ENCODE measurements at regions not wholly inside any gene's neighbourhood (a gene's known extent, or its start where the extent isn't known, plus 50 kb on each side); places are given as distances from the start of the nearest gene placed in this dataset.
"Not testable (repeated sequence)": the region's sequence is repeated elsewhere in the genome, so short reads cannot be mapped to it uniquely, and the experiment has no call there.

DNA sequence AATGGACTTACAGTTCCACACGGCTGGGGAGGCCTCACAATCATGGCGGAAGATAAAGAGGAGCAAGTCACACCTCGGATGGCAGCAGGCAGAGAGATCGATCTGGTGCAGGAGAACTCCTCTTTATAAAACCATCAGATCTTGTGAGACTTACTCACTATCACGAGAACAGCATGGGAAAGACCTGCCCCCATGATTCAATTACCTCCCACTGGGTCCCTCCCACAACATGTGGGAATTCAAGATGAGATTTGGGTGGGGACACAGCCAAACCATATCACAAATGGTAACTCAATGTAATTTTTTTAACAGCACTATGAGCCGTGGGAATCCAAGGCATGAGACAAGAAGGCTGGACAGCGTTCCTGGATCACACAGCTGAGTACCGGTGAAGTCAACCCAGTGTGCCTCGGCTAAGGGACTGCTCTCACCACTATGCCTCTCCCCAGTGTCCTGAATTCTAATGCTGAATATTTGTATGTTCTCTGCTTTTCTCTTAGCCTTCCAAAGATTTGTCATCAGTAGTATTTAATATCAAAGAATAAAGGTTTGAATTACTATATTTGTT lies 84.3 kb downstream of the IRS2 start:
- H3K4me3 ChIP-seq (ENCODE audit: low read length); H3K27me3 ChIP-seq (replicated peaks; ENCODE audit: control insufficient read depth, insufficient read depth, low read length); H3K9me3 ChIP-seq (ENCODE audit: control insufficient read depth, low read length); DNase-seq (ENCODE audit: low read depth); H3K36me3 ChIP-seq (ENCODE audit: control insufficient read depth, insufficient read depth, low read length, severe bottlenecking); H3K9ac ChIP-seq (ENCODE audit: low read length): not testable (repeated sequence)
- peaks cover 16% of the 10 kb centered on the region for H3K4me1 ChIP-seq (ENCODE audit: control insufficient read depth, insufficient read depth, low read length)

- H3K36me3 ChIP-seq (ENCODE audit: control insufficient read depth, insufficient read depth, low read length, severe bottlenecking), result no peaks in the 10 kb centered on the region
- DNase-seq (ENCODE audit: low read depth), result peak; percentile 15
- H3K4me3 ChIP-seq (ENCODE audit: low read length), result no peak overlapping the region
- H3K9ac ChIP-seq (ENCODE audit: low read length), result no peak overlapping the region
- H3K9me3 ChIP-seq (ENCODE audit: control insufficient read depth, low read length), result peaks cover 8% of the 10 kb centered on the region
- H3K27me3 ChIP-seq (replicated peaks; ENCODE audit: control insufficient read depth, insufficient read depth, low read length), result no peaks in the 10 kb centered on the region
- H3K4me1 ChIP-seq (ENCODE audit: control insufficient read depth, insufficient read depth, low read length), result peaks cover 16% of the 10 kb centered on the region
Measured at GRCh38 chr13:109700176-109700575, 86.2 kb downstream of the IRS2 start.

DNA sequence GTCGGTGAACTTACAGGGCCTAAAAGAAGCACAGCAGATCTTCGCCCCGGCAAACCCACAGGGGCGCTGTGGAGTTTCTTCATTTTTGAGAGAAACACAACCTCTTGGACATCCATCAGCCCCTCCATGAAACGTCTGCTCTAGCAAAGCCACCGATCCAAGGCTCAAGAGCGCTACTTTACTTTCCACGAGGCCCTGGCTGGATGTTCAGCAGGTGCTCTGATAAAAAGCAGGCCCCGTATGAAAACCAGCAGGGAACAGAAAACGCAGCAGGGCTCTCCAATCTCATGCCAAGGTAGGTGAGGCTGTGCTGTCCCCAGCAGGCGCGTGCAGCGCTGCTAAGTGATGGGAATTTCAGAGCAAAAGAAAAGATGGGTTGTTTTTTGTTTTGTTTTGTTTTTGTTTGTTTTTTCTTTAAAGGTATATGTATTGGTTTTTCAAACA lies 86.7 kb downstream of the IRS2 start:
- Histone ChIP-seq H3K9me3 (ENCODE audit: control insufficient read depth, low read length) (peaks cover 8% of the 10 kb centered on the region), H3K27me3 (replicated peaks; ENCODE audit: control insufficient read depth, insufficient read depth, low read length) (no peaks in the 10 kb centered on the region), H3K36me3 (ENCODE audit: control insufficient read depth, insufficient read depth, low read length, severe bottlenecking) (no peaks in the 10 kb centered on the region), H3K4me3 (ENCODE audit: low read length) (no peak overlapping the region), H3K9ac (ENCODE audit: low read length) (no peak overlapping the region), H3K4me1 (ENCODE audit: control insufficient read depth, insufficient read depth, low read length) (peaks cover 16% of the 10 kb centered on the region)
- no peak for DNase-seq (ENCODE audit: low read depth)

DNA sequence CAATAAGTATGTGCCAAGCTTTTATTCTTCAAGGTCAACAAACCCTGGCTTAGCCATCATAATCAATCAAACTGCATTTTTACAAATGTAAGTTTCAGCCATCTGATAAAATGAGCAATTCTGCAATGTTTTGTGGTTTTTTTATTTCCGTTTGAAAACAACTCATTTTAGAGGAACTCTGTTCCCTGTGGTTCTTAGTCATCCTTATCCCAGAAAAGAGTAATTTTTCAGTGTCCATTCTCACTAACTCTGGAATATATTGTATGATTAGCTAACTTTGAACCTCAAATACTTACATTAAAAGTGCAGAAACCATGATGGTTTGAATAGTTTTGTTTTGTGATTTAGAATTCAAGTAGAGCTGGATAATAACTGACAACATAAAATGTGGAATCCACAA lies 87.6 kb downstream of the IRS2 start:
- Histone ChIP-seq H3K9me3 (ENCODE audit: control insufficient read depth, low read length) (peaks cover 3% of the 10 kb centered on the region), H3K4me3 (ENCODE audit: low read length) (no peak overlapping the region), H3K27me3 (replicated peaks; ENCODE audit: control insufficient read depth, insufficient read depth, low read length) (no peaks in the 10 kb centered on the region), H3K9ac (ENCODE audit: low read length) (no peak overlapping the region), H3K36me3 (ENCODE audit: control insufficient read depth, insufficient read depth, low read length, severe bottlenecking) (no peaks in the 10 kb centered on the region), H3K4me1 (ENCODE audit: control insufficient read depth, insufficient read depth, low read length) (peaks cover 16% of the 10 kb centered on the region)
- peak; percentile 59 for DNase-seq (ENCODE audit: low read depth)

DNA sequence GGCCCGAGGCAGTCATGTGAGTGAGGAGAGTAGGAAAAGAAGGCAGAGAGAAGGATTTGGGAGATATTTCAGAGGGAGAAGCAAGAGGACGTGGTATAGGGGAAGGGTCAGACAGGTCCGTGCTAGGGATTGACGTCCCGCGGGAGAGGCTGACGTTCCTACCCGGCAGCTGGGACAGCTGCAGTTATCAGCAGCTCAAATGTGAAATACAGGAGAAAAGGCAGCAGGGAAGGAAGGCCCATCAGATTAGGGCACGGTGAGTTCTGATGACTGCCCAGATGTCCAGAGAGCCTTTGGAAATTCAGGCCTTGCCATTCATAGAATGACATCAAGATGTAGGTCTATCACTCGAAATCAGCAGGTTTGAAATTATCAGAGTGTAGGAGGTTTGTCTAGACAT lies 88.4 kb downstream of the IRS2 start:
- H3K4me3 ChIP-seq (ENCODE audit: low read length), result no peak overlapping the region
- no peak for DNase-seq (ENCODE audit: low read depth)
- H3K9ac ChIP-seq (ENCODE audit: low read length), result no peak overlapping the region
- no peaks in the 10 kb centered on the region for H3K27me3 ChIP-seq (replicated peaks; ENCODE audit: control insufficient read depth, insufficient read depth, low read length)
- no peaks in the 10 kb centered on the region for H3K36me3 ChIP-seq (ENCODE audit: control insufficient read depth, insufficient read depth, low read length, severe bottlenecking)
- H3K9me3 ChIP-seq (ENCODE audit: control insufficient read depth, low read length), result no peaks in the 10 kb centered on the region
- peaks cover 16% of the 10 kb centered on the region for H3K4me1 ChIP-seq (ENCODE audit: control insufficient read depth, insufficient read depth, low read length)

GRCh38 chr13:109695402-109696190 lies 90.8 kb downstream of the IRS2 start:
- H3K27me3 ChIP-seq (replicated peaks; ENCODE audit: control insufficient read depth, insufficient read depth, low read length), result no peaks in the 10 kb centered on the region
- no peak overlapping the region for H3K9ac ChIP-seq (ENCODE audit: low read length)
- DNase-seq (ENCODE audit: low read depth), result no peak
- peaks cover 16% of the 10 kb centered on the region for H3K4me1 ChIP-seq (ENCODE audit: control insufficient read depth, insufficient read depth, low read length)
- H3K4me3 ChIP-seq (ENCODE audit: low read length), result no peak overlapping the region
- H3K9me3 ChIP-seq (ENCODE audit: control insufficient read depth, low read length), result no peaks in the 10 kb centered on the region
- no peaks in the 10 kb centered on the region for H3K36me3 ChIP-seq (ENCODE audit: control insufficient read depth, insufficient read depth, low read length, severe bottlenecking)

- H3K9me3 ChIP-seq (ENCODE audit: control insufficient read depth, low read length), result no peaks in the 10 kb centered on the region
- DNase-seq (ENCODE audit: low read depth), result no peak
- peaks cover 16% of the 10 kb centered on the region for H3K4me1 ChIP-seq (ENCODE audit: control insufficient read depth, insufficient read depth, low read length)
- no peaks in the 10 kb centered on the region for H3K27me3 ChIP-seq (replicated peaks; ENCODE audit: control insufficient read depth, insufficient read depth, low read length)
- no peaks in the 10 kb centered on the region for H3K36me3 ChIP-seq (ENCODE audit: control insufficient read depth, insufficient read depth, low read length, severe bottlenecking)
- H3K9ac ChIP-seq (ENCODE audit: low read length), result no peak overlapping the region
- H3K4me3 ChIP-seq (ENCODE audit: low read length), result no peak overlapping the region
Measured at GRCh38 chr13:109694972-109695371, 91.4 kb downstream of the IRS2 start.

- Histone ChIP-seq H3K9me3 (ENCODE audit: control insufficient read depth, low read length) (no peaks in the 10 kb centered on the region), H3K36me3 (ENCODE audit: control insufficient read depth, insufficient read depth, low read length, severe bottlenecking) (no peaks in the 10 kb centered on the region), H3K9ac (ENCODE audit: low read length) (no peak overlapping the region), H3K4me3 (ENCODE audit: low read length) (no peak overlapping the region), H3K4me1 (ENCODE audit: control insufficient read depth, insufficient read depth, low read length) (peaks cover 7% of the 10 kb centered on the region), H3K27me3 (replicated peaks; ENCODE audit: control insufficient read depth, insufficient read depth, low read length) (no peaks in the 10 kb centered on the region)
- no peak for DNase-seq (ENCODE audit: low read depth)
Measured at GRCh38 chr13:109693213-109693612, 93.2 kb downstream of the IRS2 start.

DNA sequence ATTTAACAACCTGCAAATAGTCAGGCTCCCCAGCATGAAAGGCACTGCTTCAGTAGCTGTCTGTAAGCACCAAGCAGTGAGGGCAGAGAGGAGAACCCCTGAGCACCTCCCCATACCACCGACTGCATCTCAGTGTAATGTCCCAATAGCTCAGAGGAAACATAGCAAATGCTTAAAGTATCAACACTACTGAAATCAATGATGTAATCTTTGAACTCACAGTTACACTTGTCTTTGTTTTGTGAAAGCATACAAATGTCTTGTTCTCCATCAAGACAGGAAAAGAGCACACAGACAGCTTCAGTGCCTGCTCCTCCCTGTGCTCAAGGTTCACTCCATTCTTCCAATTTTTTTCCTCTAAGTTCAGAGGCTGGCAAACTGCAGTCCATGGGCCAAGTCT lies 94.7 kb downstream of the IRS2 start:
- no peak for DNase-seq (ENCODE audit: low read depth)
- Histone ChIP-seq H3K4me3 (ENCODE audit: low read length) (no peak overlapping the region), H3K9me3 (ENCODE audit: control insufficient read depth, low read length) (no peaks in the 10 kb centered on the region), H3K27me3 (replicated peaks; ENCODE audit: control insufficient read depth, insufficient read depth, low read length) (no peaks in the 10 kb centered on the region), H3K36me3 (ENCODE audit: control insufficient read depth, insufficient read depth, low read length, severe bottlenecking) (no peaks in the 10 kb centered on the region), H3K9ac (ENCODE audit: low read length) (no peak overlapping the region), H3K4me1 (ENCODE audit: control insufficient read depth, insufficient read depth, low read length) (no peaks in the 10 kb centered on the region)

DNA sequence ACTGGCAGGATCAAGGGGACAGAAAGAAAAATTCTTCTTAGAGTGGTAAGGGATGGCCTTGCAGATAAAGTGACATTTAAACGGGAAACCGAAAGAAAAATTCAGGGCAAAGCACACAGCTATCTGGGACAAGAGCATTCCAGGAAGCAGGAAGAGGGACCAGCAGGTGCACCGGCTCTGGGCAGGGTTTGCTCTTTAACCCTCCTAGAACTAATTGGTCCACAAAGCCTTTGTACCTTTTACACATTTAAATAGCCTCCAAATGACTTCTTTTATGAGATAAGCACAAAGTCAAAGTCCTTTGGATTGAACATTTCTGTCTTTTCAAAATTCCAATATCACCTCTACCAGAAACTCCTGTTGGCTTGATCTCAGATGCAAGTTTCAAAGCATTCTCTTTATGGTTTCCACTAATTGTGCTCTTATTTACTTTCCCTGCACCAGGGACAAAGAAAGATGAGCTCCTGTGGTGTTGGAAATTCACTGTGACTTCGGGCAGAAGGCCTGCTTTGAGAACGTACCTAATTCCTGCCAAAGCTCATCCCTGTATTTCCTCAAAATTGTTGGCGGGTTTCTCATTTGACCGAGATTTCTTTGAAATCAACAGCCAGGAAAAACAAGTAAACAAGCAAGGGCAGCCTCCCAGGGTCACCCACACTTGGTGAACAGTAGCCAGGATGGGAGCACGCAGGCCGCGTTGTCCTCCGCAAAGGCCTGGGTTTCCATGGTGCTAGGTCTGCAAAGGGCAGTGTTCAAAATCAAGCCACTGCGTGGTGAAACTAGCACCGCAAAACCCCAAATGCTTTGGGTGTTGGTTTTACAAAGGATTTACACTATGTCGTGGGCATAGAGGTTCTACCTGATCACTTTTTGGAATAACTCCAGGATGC lies 98.6 kb downstream of the IRS2 start:
- no peak overlapping the region for H3K9ac ChIP-seq (ENCODE audit: low read length)
- no peak for DNase-seq (ENCODE audit: low read depth)
- no peaks in the 10 kb centered on the region for H3K36me3 ChIP-seq (ENCODE audit: control insufficient read depth, insufficient read depth, low read length, severe bottlenecking)
- no peaks in the 10 kb centered on the region for H3K9me3 ChIP-seq (ENCODE audit: control insufficient read depth, low read length)
- no peak overlapping the region for H3K4me3 ChIP-seq (ENCODE audit: low read length)
- H3K27me3 ChIP-seq (replicated peaks; ENCODE audit: control insufficient read depth, insufficient read depth, low read length), result no peaks in the 10 kb centered on the region
- H3K4me1 ChIP-seq (ENCODE audit: control insufficient read depth, insufficient read depth, low read length), result peaks cover 23% of the 10 kb centered on the region

GRCh38 chr13:109685203-109685602 lies 101.2 kb downstream of the IRS2 start:
- peak overlapping the region; percentile 78 for H3K9ac ChIP-seq (ENCODE audit: low read length)
- DNase-seq (ENCODE audit: low read depth), result no peak

More at GRCh38 chr13:109685203-109685602, 101.2 kb downstream of the IRS2 start:
- Histone ChIP-seq H3K27me3 (replicated peaks; ENCODE audit: control insufficient read depth, insufficient read depth, low read length) (no peaks in the 10 kb centered on the region), H3K36me3 (ENCODE audit: control insufficient read depth, insufficient read depth, low read length, severe bottlenecking) (no peaks in the 10 kb centered on the region), H3K4me3 (ENCODE audit: low read length) (peak overlapping the region; percentile 53), H3K9me3 (ENCODE audit: control insufficient read depth, low read length) (no peaks in the 10 kb centered on the region), H3K4me1 (ENCODE audit: control insufficient read depth, insufficient read depth, low read length) (peaks cover 23% of the 10 kb centered on the region)
